ENCODE measurements at regions not wholly inside any gene's neighbourhood (a gene's known extent, or its start where the extent isn't known, plus 50 kb on each side); places are given as distances from the start of the nearest gene placed in this dataset.

DNA sequence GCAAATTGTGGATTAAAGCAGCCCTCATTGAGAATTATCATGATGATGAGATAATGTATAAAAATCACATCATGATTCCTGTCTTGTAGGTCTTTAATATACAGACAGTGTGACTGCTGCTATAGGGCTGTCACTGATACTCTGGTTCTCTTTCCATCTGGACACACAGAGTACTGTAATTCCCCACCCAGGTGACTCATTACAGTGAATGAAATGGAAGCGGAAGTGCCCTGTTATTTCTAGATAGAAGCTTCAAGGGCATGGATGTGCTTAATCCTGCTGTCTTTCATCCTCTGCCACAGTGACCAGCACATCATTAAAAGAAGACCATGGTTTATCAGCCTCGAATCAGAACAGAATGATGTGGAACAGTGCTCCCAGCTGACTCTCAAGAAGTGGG lies 1234.0 kb downstream of the SORCS3 start:
- ATAC-seq (no peak), DNase-seq (ENCODE audit: low spot score) (no peak)
- Mint-ChIP-seq H3K27me3 (ENCODE audit: low read depth) (no peaks in the 10 kb centered on the region), H3K27ac (no peak overlapping the region), H3K4me1 (peaks cover 13% of the 10 kb centered on the region), H3K36me3 (peaks cover 22% of the 10 kb centered on the region), H3K9me3 (peaks cover 35% of the 10 kb centered on the region), H3K4me3 (no peak overlapping the region)
- ChIA-PET POLR2A (no interaction called here), CTCF (no interaction called here)
- TF ChIP-seq, protein P1, sequence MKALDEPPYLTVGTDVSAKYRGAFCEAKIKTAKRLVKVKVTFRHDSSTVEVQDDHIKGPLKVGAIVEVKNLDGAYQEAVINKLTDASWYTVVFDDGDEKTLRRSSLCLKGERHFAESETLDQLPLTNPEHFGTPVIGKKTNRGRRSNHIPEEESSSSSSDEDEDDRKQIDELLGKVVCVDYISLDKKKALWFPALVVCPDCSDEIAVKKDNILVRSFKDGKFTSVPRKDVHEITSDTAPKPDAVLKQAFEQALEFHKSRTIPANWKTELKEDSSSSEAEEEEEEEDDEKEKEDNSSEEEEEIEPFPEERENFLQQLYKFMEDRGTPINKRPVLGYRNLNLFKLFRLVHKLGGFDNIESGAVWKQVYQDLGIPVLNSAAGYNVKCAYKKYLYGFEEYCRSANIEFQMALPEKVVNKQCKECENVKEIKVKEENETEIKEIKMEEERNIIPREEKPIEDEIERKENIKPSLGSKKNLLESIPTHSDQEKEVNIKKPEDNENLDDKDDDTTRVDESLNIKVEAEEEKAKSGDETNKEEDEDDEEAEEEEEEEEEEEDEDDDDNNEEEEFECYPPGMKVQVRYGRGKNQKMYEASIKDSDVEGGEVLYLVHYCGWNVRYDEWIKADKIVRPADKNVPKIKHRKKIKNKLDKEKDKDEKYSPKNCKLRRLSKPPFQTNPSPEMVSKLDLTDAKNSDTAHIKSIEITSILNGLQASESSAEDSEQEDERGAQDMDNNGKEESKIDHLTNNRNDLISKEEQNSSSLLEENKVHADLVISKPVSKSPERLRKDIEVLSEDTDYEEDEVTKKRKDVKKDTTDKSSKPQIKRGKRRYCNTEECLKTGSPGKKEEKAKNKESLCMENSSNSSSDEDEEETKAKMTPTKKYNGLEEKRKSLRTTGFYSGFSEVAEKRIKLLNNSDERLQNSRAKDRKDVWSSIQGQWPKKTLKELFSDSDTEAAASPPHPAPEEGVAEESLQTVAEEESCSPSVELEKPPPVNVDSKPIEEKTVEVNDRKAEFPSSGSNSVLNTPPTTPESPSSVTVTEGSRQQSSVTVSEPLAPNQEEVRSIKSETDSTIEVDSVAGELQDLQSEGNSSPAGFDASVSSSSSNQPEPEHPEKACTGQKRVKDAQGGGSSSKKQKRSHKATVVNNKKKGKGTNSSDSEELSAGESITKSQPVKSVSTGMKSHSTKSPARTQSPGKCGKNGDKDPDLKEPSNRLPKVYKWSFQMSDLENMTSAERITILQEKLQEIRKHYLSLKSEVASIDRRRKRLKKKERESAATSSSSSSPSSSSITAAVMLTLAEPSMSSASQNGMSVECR (CRISPR knock-in tag; IDR thresholded peaks at IDR 0.05; ENCODE audit: borderline replicate concordance) = no peak
- TF ChIP-seq TP53 (CRISPR knock-in tag; IDR thresholded peaks at IDR 0.05) (no peak), SMAD3 (CRISPR knock-in tag; IDR thresholded peaks at IDR 0.05; ENCODE audit: borderline replicate concordance) (no peak), ZNF219 (CRISPR knock-in tag; IDR thresholded peaks at IDR 0.05; ENCODE audit: borderline replicate concordance) (no peak), ZNF671 (CRISPR knock-in tag; IDR thresholded peaks at IDR 0.05) (no peak), SP1 (CRISPR knock-in tag; conservative IDR thresholded peaks at IDR 0.05) (no peak), JUN (CRISPR knock-in tag; IDR thresholded peaks at IDR 0.05) (no peak)
- TF ChIP-seq, protein P2, sequence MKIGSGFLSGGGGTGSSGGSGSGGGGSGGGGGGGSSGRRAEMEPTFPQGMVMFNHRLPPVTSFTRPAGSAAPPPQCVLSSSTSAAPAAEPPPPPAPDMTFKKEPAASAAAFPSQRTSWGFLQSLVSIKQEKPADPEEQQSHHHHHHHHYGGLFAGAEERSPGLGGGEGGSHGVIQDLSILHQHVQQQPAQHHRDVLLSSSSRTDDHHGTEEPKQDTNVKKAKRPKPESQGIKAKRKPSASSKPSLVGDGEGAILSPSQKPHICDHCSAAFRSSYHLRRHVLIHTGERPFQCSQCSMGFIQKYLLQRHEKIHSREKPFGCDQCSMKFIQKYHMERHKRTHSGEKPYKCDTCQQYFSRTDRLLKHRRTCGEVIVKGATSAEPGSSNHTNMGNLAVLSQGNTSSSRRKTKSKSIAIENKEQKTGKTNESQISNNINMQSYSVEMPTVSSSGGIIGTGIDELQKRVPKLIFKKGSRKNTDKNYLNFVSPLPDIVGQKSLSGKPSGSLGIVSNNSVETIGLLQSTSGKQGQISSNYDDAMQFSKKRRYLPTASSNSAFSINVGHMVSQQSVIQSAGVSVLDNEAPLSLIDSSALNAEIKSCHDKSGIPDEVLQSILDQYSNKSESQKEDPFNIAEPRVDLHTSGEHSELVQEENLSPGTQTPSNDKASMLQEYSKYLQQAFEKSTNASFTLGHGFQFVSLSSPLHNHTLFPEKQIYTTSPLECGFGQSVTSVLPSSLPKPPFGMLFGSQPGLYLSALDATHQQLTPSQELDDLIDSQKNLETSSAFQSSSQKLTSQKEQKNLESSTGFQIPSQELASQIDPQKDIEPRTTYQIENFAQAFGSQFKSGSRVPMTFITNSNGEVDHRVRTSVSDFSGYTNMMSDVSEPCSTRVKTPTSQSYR (CRISPR knock-in tag; IDR thresholded peaks at IDR 0.05) = no peak
- TF ChIP-seq, protein P3, sequence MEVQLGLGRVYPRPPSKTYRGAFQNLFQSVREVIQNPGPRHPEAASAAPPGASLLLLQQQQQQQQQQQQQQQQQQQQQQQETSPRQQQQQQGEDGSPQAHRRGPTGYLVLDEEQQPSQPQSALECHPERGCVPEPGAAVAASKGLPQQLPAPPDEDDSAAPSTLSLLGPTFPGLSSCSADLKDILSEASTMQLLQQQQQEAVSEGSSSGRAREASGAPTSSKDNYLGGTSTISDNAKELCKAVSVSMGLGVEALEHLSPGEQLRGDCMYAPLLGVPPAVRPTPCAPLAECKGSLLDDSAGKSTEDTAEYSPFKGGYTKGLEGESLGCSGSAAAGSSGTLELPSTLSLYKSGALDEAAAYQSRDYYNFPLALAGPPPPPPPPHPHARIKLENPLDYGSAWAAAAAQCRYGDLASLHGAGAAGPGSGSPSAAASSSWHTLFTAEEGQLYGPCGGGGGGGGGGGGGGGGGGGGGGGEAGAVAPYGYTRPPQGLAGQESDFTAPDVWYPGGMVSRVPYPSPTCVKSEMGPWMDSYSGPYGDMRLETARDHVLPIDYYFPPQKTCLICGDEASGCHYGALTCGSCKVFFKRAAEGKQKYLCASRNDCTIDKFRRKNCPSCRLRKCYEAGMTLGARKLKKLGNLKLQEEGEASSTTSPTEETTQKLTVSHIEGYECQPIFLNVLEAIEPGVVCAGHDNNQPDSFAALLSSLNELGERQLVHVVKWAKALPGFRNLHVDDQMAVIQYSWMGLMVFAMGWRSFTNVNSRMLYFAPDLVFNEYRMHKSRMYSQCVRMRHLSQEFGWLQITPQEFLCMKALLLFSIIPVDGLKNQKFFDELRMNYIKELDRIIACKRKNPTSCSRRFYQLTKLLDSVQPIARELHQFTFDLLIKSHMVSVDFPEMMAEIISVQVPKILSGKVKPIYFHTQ (CRISPR knock-in tag; IDR thresholded peaks at IDR 0.05) = no peak
- TF ChIP-seq, protein P4, sequence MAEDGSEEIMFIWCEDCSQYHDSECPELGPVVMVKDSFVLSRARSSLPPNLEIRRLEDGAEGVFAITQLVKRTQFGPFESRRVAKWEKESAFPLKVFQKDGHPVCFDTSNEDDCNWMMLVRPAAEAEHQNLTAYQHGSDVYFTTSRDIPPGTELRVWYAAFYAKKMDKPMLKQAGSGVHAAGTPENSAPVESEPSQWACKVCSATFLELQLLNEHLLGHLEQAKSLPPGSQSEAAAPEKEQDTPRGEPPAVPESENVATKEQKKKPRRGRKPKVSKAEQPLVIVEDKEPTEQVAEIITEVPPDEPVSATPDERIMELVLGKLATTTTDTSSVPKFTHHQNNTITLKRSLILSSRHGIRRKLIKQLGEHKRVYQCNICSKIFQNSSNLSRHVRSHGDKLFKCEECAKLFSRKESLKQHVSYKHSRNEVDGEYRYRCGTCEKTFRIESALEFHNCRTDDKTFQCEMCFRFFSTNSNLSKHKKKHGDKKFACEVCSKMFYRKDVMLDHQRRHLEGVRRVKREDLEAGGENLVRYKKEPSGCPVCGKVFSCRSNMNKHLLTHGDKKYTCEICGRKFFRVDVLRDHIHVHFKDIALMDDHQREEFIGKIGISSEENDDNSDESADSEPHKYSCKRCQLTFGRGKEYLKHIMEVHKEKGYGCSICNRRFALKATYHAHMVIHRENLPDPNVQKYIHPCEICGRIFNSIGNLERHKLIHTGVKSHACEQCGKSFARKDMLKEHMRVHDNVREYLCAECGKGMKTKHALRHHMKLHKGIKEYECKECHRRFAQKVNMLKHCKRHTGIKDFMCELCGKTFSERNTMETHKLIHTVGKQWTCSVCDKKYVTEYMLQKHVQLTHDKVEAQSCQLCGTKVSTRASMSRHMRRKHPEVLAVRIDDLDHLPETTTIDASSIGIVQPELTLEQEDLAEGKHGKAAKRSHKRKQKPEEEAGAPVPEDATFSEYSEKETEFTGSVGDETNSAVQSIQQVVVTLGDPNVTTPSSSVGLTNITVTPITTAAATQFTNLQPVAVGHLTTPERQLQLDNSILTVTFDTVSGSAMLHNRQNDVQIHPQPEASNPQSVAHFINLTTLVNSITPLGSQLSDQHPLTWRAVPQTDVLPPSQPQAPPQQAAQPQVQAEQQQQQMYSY (CRISPR knock-in tag; IDR thresholded peaks at IDR 0.05) = no peak
- TF ChIP-seq, protein P5, sequence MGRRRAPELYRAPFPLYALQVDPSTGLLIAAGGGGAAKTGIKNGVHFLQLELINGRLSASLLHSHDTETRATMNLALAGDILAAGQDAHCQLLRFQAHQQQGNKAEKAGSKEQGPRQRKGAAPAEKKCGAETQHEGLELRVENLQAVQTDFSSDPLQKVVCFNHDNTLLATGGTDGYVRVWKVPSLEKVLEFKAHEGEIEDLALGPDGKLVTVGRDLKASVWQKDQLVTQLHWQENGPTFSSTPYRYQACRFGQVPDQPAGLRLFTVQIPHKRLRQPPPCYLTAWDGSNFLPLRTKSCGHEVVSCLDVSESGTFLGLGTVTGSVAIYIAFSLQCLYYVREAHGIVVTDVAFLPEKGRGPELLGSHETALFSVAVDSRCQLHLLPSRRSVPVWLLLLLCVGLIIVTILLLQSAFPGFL (CRISPR knock-in tag; IDR thresholded peaks at IDR 0.05; ENCODE audit: borderline replicate concordance) = no peak
